ENCODE measurements at regions not wholly inside any gene's neighbourhood (a gene's known extent, or its start where the extent isn't known, plus 50 kb on each side); places are given as distances from the start of the nearest gene placed in this dataset.

DNA sequence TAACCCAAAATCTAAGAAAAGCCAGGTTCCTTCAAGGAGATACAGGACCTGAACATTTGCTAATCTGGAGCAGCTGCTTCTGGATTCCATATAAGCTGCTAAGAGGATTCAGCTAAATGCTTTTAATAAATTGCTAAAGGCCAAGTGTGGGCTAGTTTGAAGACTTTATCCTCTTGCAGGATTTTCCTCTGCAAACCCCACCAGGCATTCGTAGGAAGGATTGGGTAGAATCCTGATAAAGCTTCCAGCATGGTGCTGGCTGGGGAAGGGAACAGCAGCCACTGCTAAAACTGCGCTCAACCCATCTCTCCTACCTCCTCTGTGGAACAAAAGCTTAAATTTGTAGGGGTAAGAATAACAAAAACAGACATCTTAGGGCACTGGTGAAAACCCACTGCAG lies 61.3 kb upstream of the TAB3 start:
- 78 to 84% methylated on average over 2 of the region's 2 CpGs for WGBS, 2 donors
- DNase-seq: no peak
- no peak for ATAC-seq

DNA sequence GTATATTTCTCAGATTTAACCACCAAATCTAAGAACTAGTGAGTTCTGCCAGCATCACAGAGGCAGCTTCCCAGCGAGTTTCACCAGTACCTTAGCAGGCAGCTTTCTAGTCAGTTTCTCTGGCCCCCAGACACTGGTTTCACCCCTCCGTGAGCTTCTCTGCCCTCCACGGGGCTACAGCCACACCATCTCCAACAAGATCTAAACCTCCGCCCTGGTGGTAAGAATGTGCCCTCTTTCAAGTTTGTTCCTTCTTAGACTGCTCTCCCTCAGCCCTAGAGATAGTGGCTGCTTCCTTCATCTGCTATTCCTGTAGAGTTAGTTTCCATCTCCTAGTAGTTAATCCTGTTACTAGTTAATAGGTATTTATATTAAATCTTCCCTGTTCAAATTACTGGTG lies 60.5 kb upstream of the TAB3 start:
- Histone ChIP-seq H3K9me3 (no peaks in the 10 kb centered on the region), H3K27me3 (peaks cover 0 to 14% (median 0%) of the 10 kb centered on the region in 7 donors), H3K36me3 (no peaks in the 10 kb centered on the region), H3K4me3 (no peak overlapping the region), H3K4me1 (no peaks in the 10 kb centered on the region), H3K27ac (no peak overlapping the region)
- WGBS, 2 donors: 75 to 82% methylated on average over 4 of the region's 4 CpGs
- ATAC-seq: no peak
- intact Hi-C loops (cut with DNase I): no loop called here
- DNase-seq: no peak
- TF ChIP-seq, protein P1, sequence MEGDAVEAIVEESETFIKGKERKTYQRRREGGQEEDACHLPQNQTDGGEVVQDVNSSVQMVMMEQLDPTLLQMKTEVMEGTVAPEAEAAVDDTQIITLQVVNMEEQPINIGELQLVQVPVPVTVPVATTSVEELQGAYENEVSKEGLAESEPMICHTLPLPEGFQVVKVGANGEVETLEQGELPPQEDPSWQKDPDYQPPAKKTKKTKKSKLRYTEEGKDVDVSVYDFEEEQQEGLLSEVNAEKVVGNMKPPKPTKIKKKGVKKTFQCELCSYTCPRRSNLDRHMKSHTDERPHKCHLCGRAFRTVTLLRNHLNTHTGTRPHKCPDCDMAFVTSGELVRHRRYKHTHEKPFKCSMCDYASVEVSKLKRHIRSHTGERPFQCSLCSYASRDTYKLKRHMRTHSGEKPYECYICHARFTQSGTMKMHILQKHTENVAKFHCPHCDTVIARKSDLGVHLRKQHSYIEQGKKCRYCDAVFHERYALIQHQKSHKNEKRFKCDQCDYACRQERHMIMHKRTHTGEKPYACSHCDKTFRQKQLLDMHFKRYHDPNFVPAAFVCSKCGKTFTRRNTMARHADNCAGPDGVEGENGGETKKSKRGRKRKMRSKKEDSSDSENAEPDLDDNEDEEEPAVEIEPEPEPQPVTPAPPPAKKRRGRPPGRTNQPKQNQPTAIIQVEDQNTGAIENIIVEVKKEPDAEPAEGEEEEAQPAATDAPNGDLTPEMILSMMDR (IDR thresholded peaks at IDR 0.05): no peak

More for the DNA sequence above, 61.3 kb upstream of the TAB3 start:
- H3K36me3 ChIP-seq: no peaks in the 10 kb centered on the region
- H3K9me3 ChIP-seq: no peaks in the 10 kb centered on the region
- intact Hi-C loops (cut with DNase I): no loop called here
- no peak overlapping the region for H3K4me3 ChIP-seq
- H3K27me3 ChIP-seq: peaks cover 0 to 14% (median 0%) of the 10 kb centered on the region in 7 donors
- no peaks in the 10 kb centered on the region for H3K4me1 ChIP-seq
- TF ChIP-seq, protein P1 (IDR thresholded peaks at IDR 0.05): no peak
- H3K27ac ChIP-seq: no peak overlapping the region

DNA sequence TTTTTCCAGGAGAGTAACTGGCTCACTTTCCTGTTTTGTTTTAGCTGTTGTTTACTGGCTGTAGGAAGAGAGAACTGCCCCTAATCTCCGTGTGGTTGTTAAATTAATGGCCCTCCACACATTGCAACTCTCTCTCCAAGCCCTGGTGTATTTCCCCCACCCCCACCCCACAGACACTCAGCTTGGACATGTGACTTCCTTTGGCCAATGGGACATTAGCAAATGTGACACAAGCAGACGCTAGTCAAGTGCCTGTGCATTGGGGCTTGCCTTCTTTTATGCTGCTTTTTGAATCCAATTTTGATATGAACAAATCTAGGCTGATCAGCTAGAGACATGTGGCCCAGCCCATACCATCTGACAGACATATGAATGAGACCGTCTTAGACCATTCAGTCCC lies 59.6 kb upstream of the TAB3 start:
- H3K27me3 ChIP-seq: peaks cover 0 to 14% (median 0%) of the 10 kb centered on the region in 7 donors
- TF ChIP-seq, protein P1 (IDR thresholded peaks at IDR 0.05): no peak
- ATAC-seq: no peak

DNA sequence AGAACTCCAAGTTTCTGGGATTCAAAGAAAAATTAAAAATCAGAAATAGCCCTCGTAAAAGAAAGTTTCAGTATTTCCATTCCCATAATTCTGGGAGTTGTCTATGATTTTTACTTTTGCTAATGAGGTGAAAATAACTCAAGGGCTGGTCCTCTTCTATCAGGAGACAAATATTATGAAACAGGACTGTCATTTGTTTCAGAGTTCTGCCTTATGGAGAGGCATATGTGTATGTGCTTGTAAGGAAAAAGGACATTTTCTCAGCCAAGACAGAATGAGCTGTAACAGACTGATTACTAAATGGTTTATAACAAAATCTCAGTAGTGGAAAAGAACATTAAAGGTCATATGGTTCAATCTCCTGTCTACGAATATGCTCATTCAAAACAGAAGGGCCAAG lies 59.0 kb upstream of the TAB3 start:
- H3K4me3 ChIP-seq: no peak overlapping the region
- no peak for DNase-seq
- TF ChIP-seq, protein P1 (IDR thresholded peaks at IDR 0.05): no peak
- 73 to 78% methylated on average over 2 of the region's 2 CpGs for WGBS, 2 donors
- H3K9me3 ChIP-seq: no peaks in the 10 kb centered on the region
- intact Hi-C loops (cut with DNase I): no loop called here
- H3K27ac ChIP-seq: no peak overlapping the region
- no peaks in the 10 kb centered on the region for H3K36me3 ChIP-seq
- no peak for ATAC-seq
- no peaks in the 10 kb centered on the region for H3K4me1 ChIP-seq
- H3K27me3 ChIP-seq: peaks cover 0 to 11% (median 0%) of the 10 kb centered on the region in 7 donors

More for the DNA sequence above, 59.6 kb upstream of the TAB3 start:
- H3K27ac ChIP-seq: no peak overlapping the region
- no peak for DNase-seq
- H3K4me1 ChIP-seq: no peaks in the 10 kb centered on the region
- intact Hi-C loops (cut with DNase I): no loop called here
- WGBS, 2 donors: 75 to 77% methylated on average over 3 of the region's 3 CpGs
- no peak overlapping the region for H3K4me3 ChIP-seq
- no peaks in the 10 kb centered on the region for H3K9me3 ChIP-seq
- no peaks in the 10 kb centered on the region for H3K36me3 ChIP-seq

DNA sequence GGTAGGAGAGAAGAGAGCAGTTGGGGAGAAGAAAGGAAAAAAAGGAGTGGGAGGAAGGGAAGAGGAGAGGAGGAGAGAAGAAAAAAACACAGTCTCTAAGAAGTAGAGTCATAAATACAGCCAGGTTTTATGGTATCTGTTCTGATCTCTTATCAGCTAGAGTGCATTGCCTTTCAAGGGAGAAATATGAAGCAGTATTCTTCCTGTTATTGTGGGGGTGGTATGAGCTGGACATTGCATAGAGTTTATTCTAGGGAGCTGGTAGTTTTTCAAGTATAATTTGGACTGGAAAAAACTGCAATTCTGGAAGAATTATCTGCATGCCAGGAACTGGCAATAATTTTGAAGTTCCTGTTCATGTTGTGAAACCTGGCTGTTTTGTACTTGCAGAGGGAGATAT lies 54.9 kb upstream of the TAB3 start:
- H3K4me3 ChIP-seq: no peak overlapping the region
- no peaks in the 10 kb centered on the region for H3K4me1 ChIP-seq
- ATAC-seq: no peak
- no peaks in the 10 kb centered on the region for H3K27me3 ChIP-seq
- intact Hi-C loops (cut with DNase I): no loop called here
- H3K36me3 ChIP-seq: no peaks in the 10 kb centered on the region
- no peak overlapping the region for H3K27ac ChIP-seq
- DNase-seq: no peak
- H3K9me3 ChIP-seq: no peaks in the 10 kb centered on the region
- TF ChIP-seq, protein P1 (IDR thresholded peaks at IDR 0.05): no peak
